ENCODE measurements at regions not wholly inside any gene's neighbourhood (a gene's known extent, or its start where the extent isn't known, plus 50 kb on each side); places are given as distances from the start of the nearest gene placed in this dataset.

DNA sequence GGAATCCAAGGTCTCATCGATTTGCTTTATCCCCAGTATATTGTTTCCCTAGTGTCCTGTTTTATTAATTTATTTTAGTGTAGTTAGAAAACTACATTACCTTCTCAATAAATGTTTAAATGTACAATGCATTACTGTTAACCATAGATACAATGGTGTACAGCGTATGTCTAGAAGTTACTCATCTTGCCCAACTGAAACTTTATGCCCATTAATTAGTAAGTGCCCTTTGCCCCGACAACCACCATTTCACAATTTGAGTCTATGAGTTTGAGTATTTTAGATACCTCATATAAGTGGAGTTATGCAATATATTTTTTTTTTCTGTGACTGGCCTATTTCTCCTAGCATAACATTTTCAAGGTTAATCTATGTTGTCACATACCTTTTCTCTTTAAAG is 1343.0 kb upstream of the SLC39A10 start:
- no peaks in the 10 kb centered on the region for H3K9me2 ChIP-seq (ENCODE audit: insufficient read depth)
- H2AFZ ChIP-seq (ENCODE audit: low read depth, low read length, poor library complexity, severe bottlenecking): no peak overlapping the region
- no peaks in the 10 kb centered on the region for H3K9me3 ChIP-seq (ENCODE audit: control insufficient read depth in 1 of 2, insufficient read depth in 1 of 2, low read depth in 1 of 2, low read length in 2 of 2)
- H3K9ac ChIP-seq (ENCODE audit: low read length): no peak overlapping the region
- no peak overlapping the region for H3K4me2 ChIP-seq (ENCODE audit: low read length)
- POLR2A ChIA-PET: no interaction called here
- RAD21 ChIA-PET (ENCODE audit: low non-redundant PET in 1 of 2, low total read pairs in 2 of 2, uncharacterized antibody in 2 of 2, unreplicated experiment in 2 of 2): no interaction called here
- no peak overlapping the region for H3K4me3 ChIP-seq (replicated peaks in 1 of 2; ENCODE audit: low read depth in 1 of 2, low read length in 2 of 2)
- H3K36me3 ChIP-seq (ENCODE audit: control insufficient read depth in 1 of 2, insufficient read depth in 2 of 2, low read length in 2 of 2): no peaks in the 10 kb centered on the region
- H4K20me1 ChIP-seq (ENCODE audit: insufficient read depth): no peaks in the 10 kb centered on the region
- no peak for DNase-seq (ENCODE audit: low read depth, low spot score)
- no peak overlapping the region for H3K27ac ChIP-seq (ENCODE audit: low read depth, low read length)
- ATAC-seq: no peak
- H3K79me2 ChIP-seq (ENCODE audit: insufficient read depth, low read length): no peaks in the 10 kb centered on the region
- intact Hi-C loops (cut with micrococcal nuclease): no loop called here
- TF ChIP-seq SIN3A (IDR thresholded peaks at IDR 0.05; ENCODE audit: low read depth) (no peak), ELF1 (IDR thresholded peaks at IDR 0.05; ENCODE audit: borderline replicate concordance, low read depth) (no peak), SP1 (IDR thresholded peaks at IDR 0.05; ENCODE audit: low read depth) (no peak), YY1 (IDR thresholded peaks at IDR 0.05; ENCODE audit: extremely low read depth, insufficient replicate concordance, low read depth, low read length) (no peak), RAD21 (IDR thresholded peaks at IDR 0.05; ENCODE audit: low read depth) (no peak), CEBPB (IDR thresholded peaks at IDR 0.05; ENCODE audit: low read depth) (no peak), EZH2 (IDR thresholded peaks at IDR 0.05) (no peak), POLR2AphosphoS5 (IDR thresholded peaks at IDR 0.05; ENCODE audit: low read depth, low read length) (no peak)
- TF ChIP-seq, protein P1, sequence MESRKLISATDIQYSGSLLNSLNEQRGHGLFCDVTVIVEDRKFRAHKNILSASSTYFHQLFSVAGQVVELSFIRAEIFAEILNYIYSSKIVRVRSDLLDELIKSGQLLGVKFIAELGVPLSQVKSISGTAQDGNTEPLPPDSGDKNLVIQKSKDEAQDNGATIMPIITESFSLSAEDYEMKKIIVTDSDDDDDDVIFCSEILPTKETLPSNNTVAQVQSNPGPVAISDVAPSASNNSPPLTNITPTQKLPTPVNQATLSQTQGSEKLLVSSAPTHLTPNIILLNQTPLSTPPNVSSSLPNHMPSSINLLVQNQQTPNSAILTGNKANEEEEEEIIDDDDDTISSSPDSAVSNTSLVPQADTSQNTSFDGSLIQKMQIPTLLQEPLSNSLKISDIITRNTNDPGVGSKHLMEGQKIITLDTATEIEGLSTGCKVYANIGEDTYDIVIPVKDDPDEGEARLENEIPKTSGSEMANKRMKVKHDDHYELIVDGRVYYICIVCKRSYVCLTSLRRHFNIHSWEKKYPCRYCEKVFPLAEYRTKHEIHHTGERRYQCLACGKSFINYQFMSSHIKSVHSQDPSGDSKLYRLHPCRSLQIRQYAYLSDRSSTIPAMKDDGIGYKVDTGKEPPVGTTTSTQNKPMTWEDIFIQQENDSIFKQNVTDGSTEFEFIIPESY (IDR thresholded peaks at IDR 0.05; ENCODE audit: extremely low read depth, insufficient replicate concordance, low read length): no peak
- TF ChIP-seq, protein P2, sequence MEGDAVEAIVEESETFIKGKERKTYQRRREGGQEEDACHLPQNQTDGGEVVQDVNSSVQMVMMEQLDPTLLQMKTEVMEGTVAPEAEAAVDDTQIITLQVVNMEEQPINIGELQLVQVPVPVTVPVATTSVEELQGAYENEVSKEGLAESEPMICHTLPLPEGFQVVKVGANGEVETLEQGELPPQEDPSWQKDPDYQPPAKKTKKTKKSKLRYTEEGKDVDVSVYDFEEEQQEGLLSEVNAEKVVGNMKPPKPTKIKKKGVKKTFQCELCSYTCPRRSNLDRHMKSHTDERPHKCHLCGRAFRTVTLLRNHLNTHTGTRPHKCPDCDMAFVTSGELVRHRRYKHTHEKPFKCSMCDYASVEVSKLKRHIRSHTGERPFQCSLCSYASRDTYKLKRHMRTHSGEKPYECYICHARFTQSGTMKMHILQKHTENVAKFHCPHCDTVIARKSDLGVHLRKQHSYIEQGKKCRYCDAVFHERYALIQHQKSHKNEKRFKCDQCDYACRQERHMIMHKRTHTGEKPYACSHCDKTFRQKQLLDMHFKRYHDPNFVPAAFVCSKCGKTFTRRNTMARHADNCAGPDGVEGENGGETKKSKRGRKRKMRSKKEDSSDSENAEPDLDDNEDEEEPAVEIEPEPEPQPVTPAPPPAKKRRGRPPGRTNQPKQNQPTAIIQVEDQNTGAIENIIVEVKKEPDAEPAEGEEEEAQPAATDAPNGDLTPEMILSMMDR (IDR thresholded peaks at IDR 0.05 in 2 of 3, conservative IDR thresholded peaks at IDR 0.05 in 1 of 3; ENCODE audit: borderline replicate concordance in 1 of 3, insufficient read depth in 1 of 3, low read depth in 2 of 3, low read length in 2 of 3): no peak
- no TSS peak for BruUV-seq (replicated peaks)
- CTCF ChIA-PET: no interaction called here
- H3K4me1 ChIP-seq (ENCODE audit: control insufficient read depth in 1 of 2, insufficient read depth in 2 of 2, low read length in 2 of 2): no peaks in the 10 kb centered on the region
- no peaks in the 10 kb centered on the region for H3K27me3 ChIP-seq (ENCODE audit: insufficient read depth, low read length)

Measured in HCT116 (cell line).